Inferior parietal cortex (tissue), 1 donor: ENCODE measurements at regions not wholly inside any gene's neighbourhood (a gene's known extent, or its start where the extent isn't known, plus 50 kb on each side); places are given as distances from the start of the nearest gene placed in this dataset.
"Not testable (repeated sequence)": the region's sequence is repeated elsewhere in the genome, so short reads cannot be mapped to it uniquely, and the experiment has no call there.

Experiments
- DNase-seq: peaks from one replicate; pipeline ENCODE4 v3.0.0-alpha.2; 2016; ENCODE audit errors: extremely low spot score

DNA sequence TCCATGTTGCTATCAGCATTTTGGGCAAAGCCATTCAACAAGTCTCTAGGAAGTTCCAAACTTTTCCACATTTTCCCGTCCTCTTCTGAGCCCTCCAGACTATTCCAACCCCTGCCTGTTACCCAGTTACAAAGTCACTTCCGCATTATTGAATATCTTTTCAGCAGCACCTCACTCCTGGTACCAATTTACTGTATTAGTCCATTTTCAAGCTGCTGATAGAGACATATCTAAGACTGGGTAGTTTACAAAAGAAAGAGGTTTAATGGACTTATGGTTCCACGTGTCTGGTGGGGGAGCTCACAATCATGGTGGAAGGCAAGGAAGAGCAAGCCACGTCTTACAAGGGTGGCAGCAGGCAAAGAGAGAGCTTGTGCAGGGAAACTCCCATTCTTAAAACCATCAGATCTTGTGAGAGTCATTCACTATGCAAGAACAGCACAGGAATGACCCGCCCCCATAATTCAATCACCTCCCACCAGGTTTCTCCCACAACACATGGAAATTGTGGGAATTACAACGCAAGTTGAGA is 435.6 kb upstream of the GRM7 start:
- DNase-seq, result no peak

DNA sequence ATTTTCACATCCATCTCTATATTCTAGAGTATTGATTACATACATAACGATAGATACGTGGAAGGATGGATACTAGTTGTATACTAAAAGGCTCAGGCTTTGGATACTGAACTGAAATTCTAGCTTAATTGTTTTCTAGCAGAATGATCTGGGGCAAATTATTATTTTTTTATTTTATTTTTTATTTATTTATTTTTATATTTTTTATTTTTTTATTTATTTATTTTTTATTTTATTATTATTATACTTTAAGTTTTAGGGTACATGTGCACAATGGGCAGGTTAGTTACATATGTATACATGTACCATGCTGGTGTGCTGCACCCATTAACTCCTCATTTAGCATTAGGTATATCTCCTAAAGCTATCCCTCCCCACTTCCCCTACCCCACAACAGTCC is 432.6 kb upstream of the GRM7 start:
- DNase-seq, result not testable (repeated sequence)

DNA sequence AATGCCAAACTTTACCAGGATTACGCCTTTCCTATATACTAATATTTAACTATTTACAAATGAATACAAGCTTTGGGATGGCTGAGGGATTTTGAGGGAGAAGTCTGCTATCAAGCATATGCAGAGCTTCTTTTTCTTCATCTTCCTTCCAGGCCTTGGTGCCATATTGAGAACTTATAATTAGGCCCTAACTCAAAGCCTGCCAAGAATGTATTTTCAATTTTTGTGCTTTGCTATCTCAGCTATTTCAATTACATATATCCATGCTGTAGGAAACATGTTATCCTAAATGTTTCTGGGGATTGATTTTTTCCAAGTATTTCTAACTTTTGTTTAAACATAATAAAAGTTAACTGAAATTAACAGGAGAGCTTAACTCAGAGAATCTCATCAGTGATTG is 425.0 kb upstream of the GRM7 start:
- no peak for DNase-seq

DNA sequence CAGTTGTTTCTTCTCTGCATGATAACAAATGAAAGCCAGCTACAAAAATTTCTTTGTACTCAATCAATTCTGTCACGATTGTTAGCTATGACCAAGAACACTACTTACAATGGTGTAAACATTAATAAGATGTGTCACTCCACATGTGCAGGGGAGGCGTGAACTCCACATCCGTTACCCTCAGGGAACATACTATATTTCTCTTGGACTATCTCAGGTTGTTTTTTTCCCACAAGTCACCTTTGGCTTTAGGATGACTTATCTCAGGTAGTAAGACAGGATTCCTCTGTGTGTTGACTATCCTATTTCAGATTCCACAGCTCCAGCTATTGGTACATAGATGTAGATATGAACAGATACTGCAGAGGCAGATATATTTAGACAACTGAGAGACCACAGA is 423.3 kb upstream of the GRM7 start:
- no peak for DNase-seq

DNA sequence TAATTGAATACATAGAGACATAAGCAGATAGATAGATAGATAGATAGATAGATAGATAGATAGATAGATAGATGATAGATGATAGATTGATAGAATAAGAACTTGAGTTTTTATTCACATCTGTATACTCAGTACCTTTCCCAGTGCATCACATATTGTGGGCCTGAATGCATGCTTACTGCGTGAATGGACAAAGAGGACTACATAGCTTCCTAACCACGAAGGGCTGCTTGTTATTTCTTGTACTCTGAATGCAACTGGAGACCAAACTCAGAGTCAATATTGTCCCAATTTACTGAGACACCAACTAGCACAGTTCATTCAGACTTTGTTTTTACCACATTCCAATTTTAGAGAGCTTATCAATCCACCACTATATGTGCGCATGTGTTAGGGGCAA is 422.9 kb upstream of the GRM7 start:
- DNase-seq, result no peak

DNA sequence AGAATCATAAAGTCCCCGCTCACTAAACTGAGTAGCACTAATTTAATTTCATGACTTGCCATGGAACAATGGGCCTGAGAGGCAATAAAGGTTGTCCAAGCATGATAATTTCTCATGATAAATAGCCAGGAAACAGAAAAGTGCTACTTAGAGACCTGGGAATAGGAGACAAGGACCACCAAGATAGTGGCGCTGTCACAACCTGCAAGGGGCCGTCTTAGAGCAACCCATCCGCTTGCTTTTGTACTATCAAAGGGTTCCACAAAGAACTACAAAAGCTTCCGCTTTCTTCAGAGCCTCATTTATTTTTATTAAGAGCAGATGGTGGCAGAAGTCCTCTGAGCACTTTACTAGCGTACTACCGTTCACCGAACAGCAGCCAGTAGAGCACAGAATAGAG is 421.7 kb upstream of the GRM7 start:
- DNase-seq, result no peak

DNA sequence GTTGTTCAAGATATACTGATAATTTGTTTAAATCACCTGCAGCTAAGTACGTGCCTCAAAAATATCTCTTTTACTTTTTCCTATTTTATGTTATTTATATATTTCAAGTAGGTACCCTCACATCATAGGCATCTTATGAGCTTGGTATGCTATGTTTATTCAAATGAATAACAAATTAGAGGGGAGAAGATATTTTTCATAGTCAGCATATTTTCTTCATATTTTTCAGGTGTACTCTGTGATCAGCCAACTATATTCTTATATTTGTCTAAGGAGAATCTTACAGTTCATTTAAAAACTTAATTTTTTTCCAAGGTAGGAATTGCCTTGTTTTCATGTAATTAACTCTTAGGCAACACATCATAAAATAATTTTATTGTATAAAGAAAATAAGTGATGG is 421.1 kb upstream of the GRM7 start:
- DNase-seq, result no peak

DNA sequence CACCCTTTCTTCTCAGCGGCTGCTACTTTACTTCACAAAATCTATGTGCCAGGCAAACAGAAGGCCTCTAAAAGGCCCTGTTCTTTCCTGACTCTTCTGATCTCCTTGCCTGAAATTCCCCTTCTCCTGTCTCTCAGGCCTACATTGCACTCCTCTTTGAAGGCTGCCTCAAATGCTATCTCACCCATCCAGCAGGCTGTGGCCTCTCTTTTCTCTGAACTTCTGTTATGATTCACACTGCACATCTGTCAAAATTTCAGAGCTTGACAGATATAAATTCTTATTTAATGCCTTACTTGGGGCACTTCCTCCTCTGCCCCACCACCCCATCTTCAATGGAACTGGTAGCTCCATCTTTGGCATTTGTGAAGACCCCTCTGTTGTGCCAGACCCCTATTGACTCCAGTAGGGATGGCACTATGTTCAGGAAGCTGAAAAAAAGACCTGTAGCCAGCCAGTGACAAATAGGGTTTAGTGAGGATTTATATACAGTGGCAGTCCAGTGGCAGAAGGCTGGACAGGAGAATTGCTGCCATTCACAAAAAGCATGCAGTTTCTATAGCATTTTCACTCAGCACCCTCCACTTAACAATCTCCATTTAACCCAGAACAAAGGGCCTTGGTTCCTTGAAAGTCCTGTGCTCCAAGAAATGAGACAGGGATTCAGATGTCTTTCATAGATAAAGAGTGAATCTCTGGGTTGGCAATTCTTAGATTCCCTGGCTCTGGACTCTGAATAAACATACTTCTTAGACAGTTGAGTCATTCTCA is 415.8 kb upstream of the GRM7 start:
- DNase-seq, result no peak

DNA sequence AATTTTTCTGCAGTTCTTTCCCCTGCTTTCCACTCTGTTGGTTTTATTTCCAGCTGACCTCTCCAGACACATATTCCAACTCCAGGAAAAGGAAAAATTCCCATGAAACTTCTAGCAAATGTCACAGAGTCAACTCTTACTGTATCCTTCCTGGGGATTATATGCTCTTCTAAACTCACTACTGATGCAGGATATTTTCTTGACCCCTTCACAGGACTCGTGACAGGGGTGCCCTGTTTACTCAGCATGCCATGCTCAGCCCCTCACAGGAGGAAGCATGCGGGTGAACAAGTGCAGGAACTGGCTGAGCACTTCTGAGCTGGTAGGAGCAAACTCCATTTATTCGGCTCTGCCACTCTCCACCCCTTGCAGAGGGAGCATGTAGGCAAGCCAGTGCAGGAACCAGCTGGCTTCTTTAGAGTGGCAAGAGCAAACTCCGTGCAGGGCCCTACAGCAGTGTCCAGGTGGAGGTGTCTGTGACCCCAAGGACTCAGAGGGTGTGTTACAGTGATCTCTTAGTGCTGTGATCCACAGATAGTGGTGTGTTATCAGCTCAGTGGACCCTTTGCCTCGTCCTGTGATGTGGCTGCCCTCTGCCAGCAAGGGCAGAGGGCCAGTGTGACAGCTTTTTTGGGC is 413.6 kb upstream of the GRM7 start:
- no peak for DNase-seq

DNA sequence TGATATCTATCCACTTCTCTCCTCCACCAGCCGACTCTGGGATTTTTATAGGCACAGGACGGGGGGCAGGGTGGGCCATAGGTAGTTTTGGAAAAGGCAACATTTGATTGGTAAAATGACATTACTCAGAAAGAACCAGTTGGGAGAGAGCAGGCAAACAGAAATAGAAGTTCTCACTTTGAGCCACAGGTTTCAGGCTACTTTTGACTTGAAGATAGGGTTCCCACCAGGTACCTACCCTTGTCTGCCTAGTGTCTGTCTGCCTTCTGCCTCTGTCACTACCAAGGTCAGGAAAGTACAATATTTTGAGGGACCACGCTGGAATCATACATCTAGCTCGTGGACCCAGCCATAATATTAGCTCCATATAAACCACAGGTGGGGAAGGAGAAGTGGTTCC is 412.9 kb upstream of the GRM7 start:
- DNase-seq, result no peak

DNA sequence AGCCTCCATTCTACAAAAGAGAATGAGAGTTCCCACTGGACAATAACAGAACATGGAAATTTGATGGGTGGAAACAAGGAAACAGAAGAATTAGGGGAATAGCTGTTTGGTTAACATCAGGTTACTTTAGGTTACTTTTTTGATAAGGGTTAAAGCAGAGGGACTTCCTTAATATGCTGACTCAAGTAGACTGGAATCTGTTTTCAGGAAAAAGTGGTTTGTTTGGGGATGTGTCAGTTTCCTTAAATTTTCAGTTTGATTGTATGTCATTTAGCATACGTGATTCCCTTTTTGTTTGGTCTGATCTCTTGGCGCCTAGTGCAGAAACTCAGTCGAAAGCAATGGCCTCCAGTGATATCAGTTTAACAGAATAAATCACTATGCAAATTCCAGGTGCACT is 411.8 kb upstream of the GRM7 start:
- no peak for DNase-seq

DNA sequence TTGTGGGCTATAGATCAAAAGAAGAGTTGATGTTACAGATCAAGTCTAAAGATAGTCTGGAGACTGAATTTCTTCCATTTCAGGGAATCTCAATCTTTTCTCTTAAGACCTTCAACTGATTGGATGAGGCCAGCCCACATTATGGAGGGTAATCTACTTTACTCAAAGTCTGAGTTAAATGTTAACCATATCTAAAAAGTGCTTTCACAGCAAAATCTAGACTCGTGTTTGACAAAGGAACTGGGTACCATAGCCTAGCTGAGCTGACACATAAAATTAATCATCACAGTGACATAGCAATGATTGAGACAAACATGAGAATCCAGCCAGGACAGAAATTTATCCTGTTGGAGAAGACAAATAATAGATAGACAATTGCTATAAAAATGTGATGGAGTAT is 407.9 kb upstream of the GRM7 start:
- no peak for DNase-seq

DNA sequence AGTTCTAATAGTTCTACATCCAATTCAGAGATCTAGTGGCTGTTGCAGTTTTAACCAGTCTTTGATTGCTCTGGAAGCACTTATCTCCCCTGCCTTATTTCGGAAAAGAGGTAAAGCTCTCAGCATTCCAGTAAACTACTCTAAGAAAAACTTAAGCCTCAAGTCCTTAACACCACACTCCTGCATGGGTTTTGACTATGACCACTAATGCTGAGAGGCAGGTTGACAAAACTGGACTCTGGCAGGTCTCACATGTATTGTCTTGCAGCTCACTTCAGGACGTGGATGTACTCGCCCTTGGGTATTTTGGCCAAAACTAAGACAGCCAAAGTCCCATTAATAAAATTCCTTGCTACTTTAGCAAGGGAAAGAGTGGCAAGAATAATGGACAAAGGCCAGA is 405.9 kb upstream of the GRM7 start:
- DNase-seq, result no peak

DNA sequence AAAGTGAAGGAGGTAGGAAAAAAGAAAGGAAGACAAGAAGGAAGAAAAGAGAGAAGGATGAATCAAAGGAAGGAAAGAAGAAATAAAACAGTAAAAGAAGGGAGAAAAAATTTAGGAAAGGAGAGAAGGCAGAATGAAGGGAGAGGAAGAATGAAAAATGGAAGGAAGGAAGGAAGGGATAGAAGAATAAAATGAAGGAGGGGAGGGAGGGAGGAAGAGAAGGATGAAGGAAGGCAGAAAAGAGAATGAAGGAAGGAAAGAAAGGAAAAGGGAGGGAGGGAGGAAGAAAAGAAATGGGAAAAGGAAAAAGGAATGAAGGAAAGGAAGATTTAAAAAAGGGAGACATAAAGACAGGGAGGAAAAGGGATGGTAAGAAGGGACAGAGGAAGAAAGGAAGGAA is 393.7 kb upstream of the GRM7 start:
- no peak for DNase-seq

DNA sequence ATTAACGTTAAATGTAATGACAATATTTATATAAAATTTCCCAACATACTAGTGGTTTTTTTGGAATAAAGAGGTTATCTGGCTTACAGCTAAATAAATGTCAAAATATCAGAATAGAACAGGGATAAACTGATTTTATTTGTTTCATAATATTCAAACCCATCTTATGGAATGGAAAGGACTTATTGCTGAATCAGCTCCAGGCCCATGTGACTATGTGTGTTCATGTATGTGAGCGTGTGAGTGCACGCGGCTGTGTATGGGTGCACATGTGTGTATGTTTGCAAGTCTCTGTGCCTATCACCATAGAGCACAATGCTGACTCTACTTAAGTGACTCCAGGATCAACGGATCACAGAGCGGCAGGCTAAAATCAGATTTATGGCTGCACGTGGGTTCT is 392.3 kb upstream of the GRM7 start:
- DNase-seq, result no peak

DNA sequence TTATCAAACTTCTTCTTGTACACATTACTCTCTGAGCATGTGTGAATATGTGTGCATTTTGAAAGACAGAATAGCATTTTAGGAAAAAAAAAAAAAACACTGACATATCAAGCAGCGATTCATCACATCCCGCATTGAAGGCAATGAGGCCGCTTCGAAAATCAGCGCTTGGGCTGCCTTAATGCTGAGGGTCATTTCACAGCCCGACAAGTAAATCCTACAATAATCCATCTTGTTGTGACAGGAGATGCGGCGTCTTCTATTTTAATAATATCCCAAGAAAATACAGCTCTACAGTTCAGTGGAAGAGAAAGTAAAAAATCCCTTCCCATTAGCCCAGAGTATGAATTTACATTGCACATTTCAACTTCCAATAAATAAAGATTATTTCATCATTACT is 389.2 kb upstream of the GRM7 start:
- no peak for DNase-seq

DNA sequence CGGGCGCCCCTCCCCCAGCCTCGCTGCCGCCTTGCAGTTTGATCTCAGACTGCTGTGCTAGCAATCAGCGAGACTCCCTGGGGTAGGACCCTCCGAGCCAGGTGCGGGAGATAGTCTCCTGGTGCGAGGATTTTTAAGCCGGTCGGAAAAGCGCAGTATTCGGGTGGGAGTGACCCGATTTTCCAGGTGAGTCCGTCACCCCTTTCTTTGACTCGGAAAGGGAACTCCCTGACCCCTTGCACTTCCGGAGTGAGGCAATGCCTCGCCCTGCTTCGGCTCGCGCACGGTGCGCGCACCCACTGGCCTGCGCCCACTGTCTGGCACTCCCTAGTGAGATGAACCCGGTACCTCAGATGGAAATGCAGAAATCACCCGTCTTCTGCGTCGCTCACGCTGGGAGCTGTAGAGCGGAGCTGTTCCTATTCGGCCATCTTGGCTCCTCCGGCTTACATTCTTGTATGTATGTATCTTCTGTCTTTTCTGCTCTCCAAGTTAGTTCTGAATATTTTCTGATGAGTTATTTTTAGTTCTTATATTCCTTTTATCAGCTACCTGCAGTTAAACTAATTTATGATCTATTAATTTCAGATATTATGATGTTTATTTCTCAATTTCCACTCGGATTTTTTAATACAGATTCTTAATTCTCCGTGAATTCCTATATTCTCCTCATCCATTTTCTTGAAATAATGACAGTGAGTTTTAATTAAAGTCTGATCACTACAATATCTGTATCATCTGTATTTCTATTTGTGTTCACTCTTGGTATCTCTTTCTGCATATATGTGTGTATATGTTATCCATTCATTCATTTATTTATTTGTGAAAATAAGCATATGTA is 370.2 kb upstream of the GRM7 start:
- DNase-seq, result not testable (repeated sequence)

DNA sequence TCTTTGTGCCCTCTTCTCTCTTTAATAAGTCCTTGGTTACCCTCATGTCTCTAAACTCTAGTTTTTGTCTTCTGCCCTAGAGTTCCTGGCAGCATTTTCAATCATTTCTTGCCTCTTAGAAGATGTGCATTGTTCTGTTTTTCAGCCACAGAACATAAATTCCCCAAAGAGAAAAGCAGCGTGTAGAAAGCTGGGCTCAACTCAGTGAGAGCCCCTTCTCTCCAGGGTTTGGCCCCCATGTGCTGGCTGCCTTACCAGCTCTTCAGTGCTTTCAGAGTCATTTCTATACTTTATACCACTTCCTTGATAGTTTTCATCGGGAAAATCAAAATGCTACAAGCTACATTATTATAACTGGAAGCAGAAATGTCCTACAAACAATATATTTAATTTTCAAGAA is 369.1 kb upstream of the GRM7 start:
- no peak for DNase-seq

DNA sequence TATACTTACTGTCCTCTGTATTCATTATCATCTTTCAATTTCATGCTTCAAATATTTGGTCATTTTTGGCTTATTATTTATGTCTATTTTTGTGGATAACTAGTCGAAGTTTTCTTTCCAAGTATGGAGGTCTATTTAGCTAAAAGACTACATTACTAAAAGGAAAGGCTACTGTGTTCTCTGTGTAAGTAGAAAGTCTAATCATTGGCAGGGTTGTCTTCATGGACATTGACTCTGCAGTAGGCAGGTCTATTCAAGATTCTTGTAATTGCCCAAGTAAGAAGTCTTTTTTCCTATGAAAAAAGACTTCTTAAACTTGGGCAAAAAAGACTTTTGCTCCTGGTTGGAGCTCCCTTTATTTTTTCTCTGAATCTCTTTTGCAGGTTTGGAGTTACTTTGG is 368.6 kb upstream of the GRM7 start:
- DNase-seq, result no peak

DNA sequence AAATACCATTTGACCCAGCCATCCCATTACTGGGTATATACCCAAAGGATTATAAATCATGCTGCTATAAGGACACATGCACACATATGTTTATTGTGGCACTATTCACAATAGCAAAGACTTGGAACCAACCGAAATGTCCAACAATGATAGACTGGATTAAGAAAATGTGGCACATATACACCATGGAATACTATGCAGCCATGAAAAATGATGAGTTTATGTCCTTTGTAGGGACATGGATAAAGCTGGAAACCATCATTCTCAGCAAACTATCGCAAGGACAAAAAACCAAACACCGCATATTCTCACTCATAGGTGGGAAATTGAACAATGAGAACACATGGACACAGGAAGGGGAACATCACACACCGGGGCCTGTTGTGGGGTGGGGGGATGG is 362.0 kb upstream of the GRM7 start:
- DNase-seq, result not testable (repeated sequence)

DNA sequence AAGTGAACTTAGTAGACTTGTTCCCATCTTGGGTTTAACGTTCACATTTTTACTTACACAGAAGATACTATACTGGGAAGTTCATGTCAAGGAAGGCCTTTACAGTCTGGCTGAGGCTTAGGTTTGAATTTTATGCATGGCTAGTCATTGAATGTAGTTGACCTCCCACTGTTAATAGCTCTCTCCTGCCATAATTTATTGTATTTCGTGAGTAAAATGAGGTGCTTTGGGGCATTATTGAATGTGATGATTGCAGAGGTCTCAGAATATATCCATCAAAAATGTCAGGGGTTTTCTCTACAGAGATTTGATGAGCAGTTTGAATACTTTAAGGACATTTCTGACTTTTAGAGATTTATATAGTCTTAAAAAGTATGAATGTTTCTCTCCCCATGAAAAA is 356.6 kb upstream of the GRM7 start:
- no peak for DNase-seq

DNA sequence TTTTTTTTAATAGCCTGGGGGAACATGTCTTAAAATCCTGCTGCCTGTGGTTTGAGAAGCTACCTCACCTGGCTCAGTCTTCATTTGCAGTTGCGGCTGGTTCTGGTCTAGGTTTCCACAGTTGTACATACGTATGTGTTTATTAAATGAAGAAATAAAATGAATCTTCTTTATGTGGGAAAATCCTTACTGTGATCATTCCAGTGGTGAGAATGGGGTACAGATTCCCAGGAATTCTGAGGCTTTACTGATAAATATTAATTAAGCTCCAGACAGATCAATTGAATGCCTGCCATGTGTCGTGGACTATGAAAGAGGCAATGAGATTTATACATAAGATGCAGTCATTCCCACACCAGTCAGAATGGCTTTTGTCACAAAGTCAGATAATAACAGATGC is 356.1 kb upstream of the GRM7 start:
- no peak for DNase-seq

DNA sequence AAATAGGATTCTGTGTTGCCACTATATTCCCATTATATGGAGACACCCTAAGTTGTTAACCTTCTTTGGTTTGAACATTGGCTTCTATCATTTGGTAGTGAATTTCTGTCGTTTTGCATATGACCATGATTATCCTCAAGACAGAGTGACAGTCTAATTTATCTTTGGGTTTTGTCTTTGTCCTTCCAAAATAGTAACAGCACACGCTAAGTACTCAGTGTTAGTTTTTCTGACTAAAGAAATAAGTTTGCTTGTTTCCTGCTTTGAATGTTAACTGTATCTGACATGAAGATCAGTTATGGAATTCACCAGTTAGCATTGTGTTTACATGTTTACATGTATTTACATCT is 352.5 kb upstream of the GRM7 start:
- no peak for DNase-seq
